Loucy (cell line): ENCODE measurements at regions not wholly inside any gene's neighbourhood (a gene's known extent, or its start where the extent isn't known, plus 50 kb on each side); places are given as distances from the start of the nearest gene placed in this dataset.
"Not testable (repeated sequence)": the region's sequence is repeated elsewhere in the genome, so short reads cannot be mapped to it uniquely, and the experiment has no call there.

Experiments used
- H2AFZ ChIP-seq: fragments of 200-600 bp; sonication (generic); 2 replicates; pipeline ENCODE4 v1.6.0; 2016; ENCODE audit warnings: antibody characterized with exemption, mild to moderate bottlenecking, low read length, moderate library complexity
- H3F3A ChIP-seq: fragments of 200-600 bp; 2 replicates; pipeline ENCODE4 v1.6.0; 2016; ENCODE audit warnings: antibody characterized with exemption, low read depth, mild to moderate bottlenecking
- H3K27me3 ChIP-seq: fragments of 200-600 bp; sonication (generic); 2 replicates; pipeline ENCODE4 v1.6.1; 2014; ENCODE audit warnings: low read length, mild to moderate bottlenecking; ENCODE audit not compliant: insufficient read depth, poor library complexity, severe bottlenecking
- H3K36me3 ChIP-seq: fragments of 200-600 bp; sonication (generic); 2 replicates; pipeline ENCODE4 v1.6.1; 2016; ENCODE audit warnings: low read length; ENCODE audit not compliant: insufficient read depth
- H3K4me1 ChIP-seq: fragments of 200-600 bp; sonication (generic); 2 replicates; pipeline ENCODE4 v1.5.1; 2014; ENCODE audit warnings: low read length, mild to moderate bottlenecking; ENCODE audit not compliant: insufficient read depth, poor library complexity, severe bottlenecking
- H3K4me2 ChIP-seq: fragments of 200-600 bp; sonication (generic); 2 replicates; pipeline ENCODE4 v1.6.0; 2014; ENCODE audit warnings: antibody characterized with exemption, low read length, low read depth, mild to moderate bottlenecking; ENCODE audit not compliant: poor library complexity, severe bottlenecking
- H3K4me3 ChIP-seq: fragments of 200-600 bp; sonication (generic); 2 replicates; pipeline ENCODE4 v1.5.1; 2014; ENCODE audit warnings: low read length, mild to moderate bottlenecking, mixed read lengths; ENCODE audit not compliant: poor library complexity, severe bottlenecking
- H3K79me2 ChIP-seq: fragments of 200-600 bp; sonication (generic); 2 replicates; pipeline ENCODE4 v1.6.1; 2014; ENCODE audit warnings: low read length; ENCODE audit not compliant: insufficient read depth
- H3K9ac ChIP-seq: fragments of 200-600 bp; sonication (generic); 2 replicates; pipeline ENCODE4 v1.6.0; 2014; ENCODE audit warnings: mild to moderate bottlenecking, low read depth, low read length, moderate library complexity; ENCODE audit not compliant: poor library complexity, severe bottlenecking
- H3K9me2 ChIP-seq: fragments of 200-600 bp; sonication (generic); replicated peaks from 2 replicates; pipeline ENCODE4 v1.6.1; 2016; ENCODE audit warnings: low read depth, low read length, mixed read lengths
- H3K9me3 ChIP-seq: fragments of 200-600 bp; sonication (generic); 2 replicates; pipeline ENCODE4 v1.6.1; 2014; ENCODE audit warnings: mild to moderate bottlenecking, antibody characterized with exemption, low read length, low read depth; ENCODE audit not compliant: insufficient read depth
- H4K20me1 ChIP-seq: fragments of 200-600 bp; sonication (generic); 2 replicates; pipeline ENCODE4 v1.6.0; 2014; ENCODE audit warnings: antibody characterized with exemption, low read length, mild to moderate bottlenecking; ENCODE audit not compliant: insufficient read depth, poor library complexity, severe bottlenecking
- EZH2phosphoT487 ChIP-seq: fragments of 200-600 bp; IDR thresholded peaks from 2 replicates; pipeline ENCODE4 v1.6.1; 2018; ENCODE audit warnings: antibody characterized with exemption, mild to moderate bottlenecking, moderate library complexity, borderline replicate concordance
- TF ChIP-seq, protein P1 (sequence below): fragments of 200-600 bp; sonication (generic); conservative IDR thresholded peaks from 2 replicates; pipeline ENCODE4 v1.5.1; 2014; ENCODE audit warnings: mild to moderate bottlenecking, antibody characterized with exemption, low read length

DNA sequence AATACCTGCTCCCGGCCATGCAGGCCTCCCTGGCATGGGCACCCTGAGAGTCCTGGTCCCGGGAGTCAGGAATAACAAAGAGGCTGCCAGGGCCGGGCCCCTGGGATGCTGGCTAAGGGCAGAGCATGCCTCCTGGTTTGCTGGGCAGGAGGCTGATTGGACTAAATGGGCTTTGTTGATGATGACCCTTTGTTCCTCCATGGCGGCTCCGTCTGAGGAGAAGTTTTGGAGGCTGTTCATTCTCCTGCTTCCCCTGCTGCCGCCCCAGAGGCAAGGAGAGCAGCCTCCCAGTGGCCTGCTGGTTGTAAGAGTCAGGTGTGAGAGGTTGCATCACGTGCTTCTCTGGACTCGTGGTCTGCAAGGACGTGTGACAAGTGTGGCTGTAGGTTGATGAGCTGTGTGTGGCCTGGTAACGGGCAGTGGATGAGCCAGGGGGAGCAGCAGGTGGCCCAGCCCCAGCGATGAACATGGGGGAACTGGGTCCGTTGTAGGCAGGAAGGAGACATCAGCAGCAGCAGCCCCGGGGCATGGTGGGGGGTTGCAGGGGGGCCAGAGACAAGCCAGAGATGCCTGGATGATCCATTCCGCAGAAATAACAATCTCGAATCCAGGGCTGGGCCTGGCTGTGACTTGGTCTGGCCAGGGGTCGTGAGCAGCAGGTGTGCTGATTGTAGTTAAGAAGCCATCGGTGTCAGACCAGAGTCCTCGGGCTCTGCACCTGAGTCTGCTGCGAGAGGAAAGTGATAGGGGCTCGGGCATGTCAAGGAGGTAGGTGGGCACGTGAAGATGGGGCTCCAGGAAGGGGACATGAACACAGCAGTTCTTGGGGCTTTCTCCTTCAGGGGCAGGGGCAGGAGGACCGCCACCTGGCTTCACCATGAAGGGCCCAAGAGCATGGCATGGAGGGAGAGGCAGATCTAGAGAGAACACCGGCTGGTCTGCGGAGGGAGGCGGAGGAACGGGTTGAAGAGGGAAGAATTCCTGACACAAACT lies 101.4 kb downstream of the TNFRSF13B start:
- TF ChIP-seq, protein P1, sequence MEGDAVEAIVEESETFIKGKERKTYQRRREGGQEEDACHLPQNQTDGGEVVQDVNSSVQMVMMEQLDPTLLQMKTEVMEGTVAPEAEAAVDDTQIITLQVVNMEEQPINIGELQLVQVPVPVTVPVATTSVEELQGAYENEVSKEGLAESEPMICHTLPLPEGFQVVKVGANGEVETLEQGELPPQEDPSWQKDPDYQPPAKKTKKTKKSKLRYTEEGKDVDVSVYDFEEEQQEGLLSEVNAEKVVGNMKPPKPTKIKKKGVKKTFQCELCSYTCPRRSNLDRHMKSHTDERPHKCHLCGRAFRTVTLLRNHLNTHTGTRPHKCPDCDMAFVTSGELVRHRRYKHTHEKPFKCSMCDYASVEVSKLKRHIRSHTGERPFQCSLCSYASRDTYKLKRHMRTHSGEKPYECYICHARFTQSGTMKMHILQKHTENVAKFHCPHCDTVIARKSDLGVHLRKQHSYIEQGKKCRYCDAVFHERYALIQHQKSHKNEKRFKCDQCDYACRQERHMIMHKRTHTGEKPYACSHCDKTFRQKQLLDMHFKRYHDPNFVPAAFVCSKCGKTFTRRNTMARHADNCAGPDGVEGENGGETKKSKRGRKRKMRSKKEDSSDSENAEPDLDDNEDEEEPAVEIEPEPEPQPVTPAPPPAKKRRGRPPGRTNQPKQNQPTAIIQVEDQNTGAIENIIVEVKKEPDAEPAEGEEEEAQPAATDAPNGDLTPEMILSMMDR = no peak
- TF ChIP-seq EZH2phosphoT487 = no peak
- Histone ChIP-seq H3K4me1 (no peaks in the 10 kb centered on the region), H4K20me1 (no peaks in the 10 kb centered on the region), H3K9me2 (no peaks in the 10 kb centered on the region), H3K36me3 (no peaks in the 10 kb centered on the region), H3K9ac (no peak overlapping the region), H3K4me3 (no peak overlapping the region), H3K27me3 (no peaks in the 10 kb centered on the region), H3K79me2 (no peaks in the 10 kb centered on the region), H3K9me3 (no peaks in the 10 kb centered on the region), H2AFZ (no peak overlapping the region), H3F3A (no peaks in the 10 kb centered on the region), H3K4me2 (no peak overlapping the region)

DNA sequence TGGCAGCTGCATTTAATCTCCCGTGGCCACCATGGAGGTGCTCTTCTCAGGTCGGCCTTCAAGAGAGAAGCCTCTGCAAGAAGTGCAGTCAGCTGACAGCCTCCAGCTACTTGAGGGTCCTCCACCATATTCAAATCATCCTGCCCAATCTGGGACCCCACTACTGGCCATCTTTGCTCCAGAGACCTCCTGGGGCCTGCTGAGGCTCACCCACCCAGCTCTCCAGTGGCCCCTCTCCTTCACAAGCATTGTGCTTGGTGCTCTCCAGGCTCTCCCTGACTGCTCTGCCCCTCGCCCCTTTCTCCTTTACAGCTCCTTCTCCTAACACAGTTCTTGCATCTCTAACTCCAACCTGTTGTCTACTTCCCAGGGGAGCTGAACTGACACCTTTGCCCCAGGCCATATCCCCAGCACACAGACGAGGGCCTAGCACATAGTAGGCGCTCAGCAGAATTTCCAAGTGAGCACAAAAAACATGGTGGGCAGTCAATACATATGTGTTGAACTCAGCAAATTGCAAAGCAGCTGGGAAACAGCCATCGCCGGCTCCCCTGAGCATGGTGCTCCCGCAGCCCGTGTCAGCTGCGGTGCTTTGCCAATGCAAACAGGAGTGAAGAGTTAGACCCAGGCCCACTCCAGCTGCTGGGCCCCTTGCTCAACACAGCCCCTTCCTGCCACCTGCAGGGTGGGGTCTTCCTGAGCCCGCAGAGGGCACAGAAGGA lies 102.2 kb downstream of the TNFRSF13B start:
- not testable (repeated sequence) for H3K4me3 ChIP-seq, H3K9me3 ChIP-seq

DNA sequence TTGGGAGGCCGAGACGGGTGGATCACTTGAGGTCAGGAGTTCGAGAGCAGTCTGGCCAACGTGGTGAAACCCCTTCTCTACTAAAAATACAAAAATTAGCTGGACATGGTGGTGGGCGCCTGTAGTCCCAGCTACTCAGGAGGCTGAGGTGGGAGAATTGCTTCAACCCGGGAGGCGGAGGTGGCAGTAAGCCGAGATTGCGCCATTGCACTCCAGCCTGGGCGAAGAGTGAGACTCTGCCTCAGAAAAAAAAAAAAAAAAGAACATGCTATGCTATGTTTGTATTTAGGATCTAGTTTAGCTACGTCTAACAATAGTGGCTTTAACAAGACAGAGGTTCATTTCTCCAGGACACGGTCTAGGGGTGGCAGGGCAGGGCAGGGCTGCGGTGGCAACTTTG lies 103.3 kb downstream of the TNFRSF13B start:
- not testable (repeated sequence) for H3K4me3 ChIP-seq, H3K9me2 ChIP-seq, H4K20me1 ChIP-seq, H3K9ac ChIP-seq, H3F3A ChIP-seq, H3K27me3 ChIP-seq, H3K79me2 ChIP-seq, H3K4me2 ChIP-seq, H3K9me3 ChIP-seq, H3K4me1 ChIP-seq, H2AFZ ChIP-seq, H3K36me3 ChIP-seq

More for the DNA sequence above, 102.2 kb downstream of the TNFRSF13B start:
- not testable (repeated sequence) for H3K9me2 ChIP-seq, H3K4me2 ChIP-seq, H3K27me3 ChIP-seq, H3K9ac ChIP-seq, H3K36me3 ChIP-seq, H3K4me1 ChIP-seq, H3F3A ChIP-seq, H2AFZ ChIP-seq, H4K20me1 ChIP-seq, H3K79me2 ChIP-seq

DNA sequence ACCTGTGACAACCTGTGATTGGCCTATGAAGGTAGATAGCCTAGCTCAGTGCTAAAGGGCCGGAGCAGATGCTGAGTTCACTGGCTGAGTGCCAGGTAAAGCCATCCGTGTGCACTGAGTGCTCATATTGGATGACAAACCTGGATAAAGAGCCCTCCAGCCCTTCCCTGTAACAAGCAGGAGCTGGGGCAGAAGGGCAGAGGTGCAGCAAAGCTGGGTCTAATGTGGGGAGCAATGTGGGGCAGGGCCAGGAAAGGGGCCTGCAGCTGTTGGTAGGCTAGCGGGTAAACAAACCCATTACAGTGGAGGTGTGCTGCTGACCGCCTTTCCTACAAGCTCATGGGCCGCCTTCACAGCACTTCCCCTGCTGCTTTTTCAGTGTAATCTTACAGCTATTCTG lies 104.4 kb downstream of the TNFRSF13B start:
- H3K9me3 ChIP-seq, H3K4me2 ChIP-seq, H3K9me2 ChIP-seq: not testable (repeated sequence)

GRCh38 chr17:16866841-16867240 lies 105.1 kb downstream of the TNFRSF13B start:
- H3K79me2 ChIP-seq, H3K4me1 ChIP-seq, H3K4me3 ChIP-seq, H3K9me2 ChIP-seq, H3K9ac ChIP-seq, H3K36me3 ChIP-seq, H4K20me1 ChIP-seq, H3K9me3 ChIP-seq, H3K27me3 ChIP-seq, H3F3A ChIP-seq, H3K4me2 ChIP-seq, H2AFZ ChIP-seq: not testable (repeated sequence)

More for the DNA sequence above, 104.4 kb downstream of the TNFRSF13B start:
- H3K79me2 ChIP-seq, H3K9ac ChIP-seq, H2AFZ ChIP-seq, H3K4me3 ChIP-seq, H3K4me1 ChIP-seq, H3K36me3 ChIP-seq, H3F3A ChIP-seq, H3K27me3 ChIP-seq, H4K20me1 ChIP-seq: not testable (repeated sequence)
